Fibroblast of villous mesenchyme (primary cell): ENCODE measurements at regions not wholly inside any gene's neighbourhood (a gene's known extent, or its start where the extent isn't known, plus 50 kb on each side); places are given as distances from the start of the nearest gene placed in this dataset.

ENCODE experiments used
- DNase-seq: peaks from one replicate; pipeline ENCODE4 v3.0.0-alpha.2; 2010; ENCODE audit warnings: low read depth
- H3K4me3 ChIP-seq: 2 replicates; pipeline ENCODE4 v1.5.1; 2011; ENCODE audit warnings: low read depth, mild to moderate bottlenecking, low read length
- CTCF ChIP-seq: IDR thresholded peaks from 2 replicates; pipeline ENCODE4 v1.5.1; 2012; ENCODE audit warnings: low read depth, mild to moderate bottlenecking, low read length; ENCODE audit not compliant: insufficient read depth

GRCh38 chr20:56828402-56828801 lies 199.3 kb downstream of the TFAP2C start:
- no peak for TF ChIP-seq CTCF
- no peak for DNase-seq
- no peak overlapping the region for H3K4me3 ChIP-seq

DNA sequence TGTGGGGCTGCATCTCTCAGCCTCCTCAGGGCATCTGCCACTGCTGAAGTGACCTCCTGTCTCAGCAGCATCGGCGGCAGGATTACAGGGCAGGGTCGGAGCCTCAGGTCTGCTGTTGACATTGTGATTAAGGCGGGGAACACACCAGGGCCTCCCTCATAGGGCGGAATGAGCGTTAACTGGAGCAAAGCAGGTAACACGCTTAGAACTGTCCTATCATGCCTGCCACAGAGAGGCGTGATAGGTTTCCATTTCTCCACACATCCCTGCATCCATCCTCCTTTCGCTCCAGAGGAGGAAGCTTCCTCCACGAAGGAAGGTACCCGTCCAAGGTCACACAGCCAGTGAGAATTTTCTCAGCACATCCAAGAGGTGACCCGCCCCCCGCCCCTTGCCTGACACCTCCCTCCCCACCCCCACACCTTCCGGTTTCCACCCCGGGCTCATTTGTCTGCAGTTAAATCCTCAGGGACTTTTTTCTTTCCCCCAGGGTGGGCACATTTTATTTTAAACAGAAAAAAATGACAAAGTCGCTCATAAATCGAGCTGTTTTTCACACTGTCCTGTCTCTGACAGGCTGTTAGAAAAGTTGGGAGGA lies 200.8 kb downstream of the TFAP2C start:
- TF ChIP-seq CTCF, result no peak
- no peak for DNase-seq
- no peak overlapping the region for H3K4me3 ChIP-seq

DNA sequence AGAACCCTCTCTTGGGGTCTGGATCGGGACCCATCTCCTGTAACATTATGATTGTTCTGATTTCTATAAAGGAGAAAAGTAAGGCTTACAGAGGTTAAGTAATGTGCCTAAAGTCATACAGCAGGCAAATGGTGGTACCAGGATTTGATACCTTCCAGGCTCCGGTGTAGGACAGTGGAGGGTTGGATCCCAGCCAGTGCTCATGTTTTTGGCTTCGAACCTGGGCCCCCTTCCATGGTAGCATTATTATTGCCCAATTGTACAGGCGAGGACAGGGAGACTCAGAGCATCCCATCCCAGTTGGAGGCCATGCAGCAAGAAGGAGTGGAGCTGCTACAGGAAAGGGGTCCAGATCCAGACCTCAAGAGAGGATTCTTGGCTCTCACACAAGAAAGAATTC lies 202.7 kb downstream of the TFAP2C start:
- no peak for DNase-seq
- no peak for TF ChIP-seq CTCF
- H3K4me3 ChIP-seq, result no peak overlapping the region

- DNase-seq, result peak; percentile 18
- TF ChIP-seq CTCF, result no peak
- H3K4me3 ChIP-seq, result no peak overlapping the region
Measured at GRCh38 chr20:56833427-56833826, 204.3 kb downstream of the TFAP2C start.

DNA sequence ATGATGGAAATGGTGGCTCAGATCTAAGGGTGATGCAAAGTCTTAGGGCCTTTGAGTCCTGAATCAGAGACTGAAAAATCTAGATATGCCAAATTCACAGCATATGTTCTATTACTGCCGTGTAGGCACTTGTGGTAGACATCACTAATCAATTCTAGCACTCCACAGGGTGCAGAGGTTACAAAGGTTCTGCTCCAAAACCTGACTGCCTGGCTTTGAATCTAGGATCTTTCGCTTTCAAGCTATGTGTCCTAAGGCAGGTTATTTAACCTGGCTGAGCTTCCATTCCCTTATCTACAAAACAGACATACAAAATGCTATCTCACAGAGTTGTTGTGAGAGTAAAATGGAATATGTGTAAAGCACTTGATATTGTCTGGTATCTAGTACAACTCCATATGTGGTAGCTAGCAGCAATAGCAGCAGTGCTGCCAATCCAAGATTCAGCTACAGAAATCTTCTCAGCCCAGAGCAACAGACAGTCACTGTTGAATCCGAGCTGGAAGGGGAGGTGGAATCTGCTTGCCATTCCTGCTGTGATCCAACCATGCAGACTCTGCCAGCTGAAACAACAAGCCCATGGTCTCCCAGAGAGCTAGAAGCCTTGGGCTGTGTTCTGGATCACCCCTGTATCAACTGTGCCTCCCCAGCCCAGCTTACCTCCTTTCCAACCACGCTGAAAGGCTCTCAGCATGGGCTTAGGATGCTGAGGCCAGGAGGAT lies 206.9 kb downstream of the TFAP2C start:
- H3K4me3 ChIP-seq, result no peak overlapping the region
- no peak for TF ChIP-seq CTCF
- no peak for DNase-seq

DNA sequence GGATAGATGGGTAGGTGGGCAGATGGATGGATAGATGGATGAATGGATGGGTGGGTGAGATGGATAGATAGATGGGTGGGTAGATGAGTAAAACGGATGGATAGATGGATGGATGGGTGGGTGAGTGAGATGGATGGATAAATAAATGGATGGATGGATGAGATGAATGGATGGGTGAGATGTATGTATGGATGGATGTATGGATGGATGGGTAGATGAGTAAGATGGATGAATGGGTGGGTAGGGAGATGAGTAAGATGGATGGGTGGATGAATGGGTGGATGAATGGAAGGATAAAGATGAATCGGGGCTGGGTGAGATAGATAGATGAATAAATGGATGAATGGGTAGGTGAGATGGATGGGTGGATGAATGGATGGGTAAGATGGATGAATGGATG lies 210.1 kb downstream of the TFAP2C start:
- no peak for TF ChIP-seq CTCF
- H3K4me3 ChIP-seq, result no peak overlapping the region
- no peak for DNase-seq
